Astrocyte (in vitro differentiated cells and primary cell): ENCODE measurements at regions not wholly inside any gene's neighbourhood (a gene's known extent, or its start where the extent isn't known, plus 50 kb on each side); places are given as distances from the start of the nearest gene placed in this dataset.

Experiments
- DNase-seq: peaks from one replicate; pipeline ENCODE4 v3.0.0-alpha.2; 2010; ENCODE audit warnings: low read depth
- FAIRE-seq: peaks from 2 replicates; lab custom pipeline; 2011; peaks lifted over from hg19 to GRCh38; lab: Jason Lieb, UNC
- H2AFZ ChIP-seq: 2 replicates; pipeline ENCODE4 v1.6.0; 2012; ENCODE audit warnings: low read depth, low read length, inconsistent platforms
- H3K27ac ChIP-seq: 2 replicates; pipeline ENCODE4 v1.5.1; 2011; ENCODE audit warnings: low read depth, low read length, inconsistent platforms
- H3K27me3 ChIP-seq: 2 replicates; pipeline ENCODE4 v1.6.0; 2011; ENCODE audit warnings: low read length, inconsistent platforms; ENCODE audit not compliant: insufficient read depth
- H3K36me3 ChIP-seq: 2 replicates; pipeline ENCODE4 v1.5.1; 2011; ENCODE audit warnings: low read length, inconsistent platforms; ENCODE audit not compliant: insufficient read depth
- H3K4me1 ChIP-seq: 2 replicates; pipeline ENCODE4 v1.5.1; 2011; ENCODE audit warnings: low read length, inconsistent platforms; ENCODE audit not compliant: insufficient read depth
- H3K4me2 ChIP-seq: 2 replicates; pipeline ENCODE4 v1.6.0; 2012; ENCODE audit warnings: low read length, inconsistent platforms
- H3K4me3 ChIP-seq: 2 replicates; pipeline ENCODE4 v1.5.1; 2011; ENCODE audit warnings: low read depth, mild to moderate bottlenecking, low read length, inconsistent platforms; ENCODE audit not compliant: insufficient read depth
- H3K79me2 ChIP-seq: 2 replicates; pipeline ENCODE4 v1.6.0; 2012; ENCODE audit warnings: mild to moderate bottlenecking, low read length, inconsistent platforms; ENCODE audit not compliant: insufficient read depth
- H3K9ac ChIP-seq: 2 replicates; pipeline ENCODE4 v1.6.0; 2012; ENCODE audit warnings: mild to moderate bottlenecking, low read length, inconsistent platforms
- H3K9me3 ChIP-seq: 2 replicates; pipeline ENCODE4 v1.5.1; 2012; ENCODE audit warnings: low read depth, mild to moderate bottlenecking, low read length, inconsistent platforms; ENCODE audit not compliant: insufficient read depth
- H4K20me1 ChIP-seq: 2 replicates; pipeline ENCODE4 v1.6.0; 2012; ENCODE audit warnings: low read length, inconsistent platforms; ENCODE audit not compliant: insufficient read depth
- H3K27ac Mint-ChIP-seq: one replicate; pipeline ENCODE4 v1.8.0; 2021; ENCODE audit warnings: mild to moderate bottlenecking, mixed read lengths; ENCODE audit not compliant: unreplicated experiment
- H3K27me3 Mint-ChIP-seq: one replicate; pipeline ENCODE4 v1.8.0; 2021; ENCODE audit warnings: low read depth, mixed read lengths; ENCODE audit not compliant: unreplicated experiment
- H3K36me3 Mint-ChIP-seq: one replicate; pipeline ENCODE4 v1.8.0; 2021; ENCODE audit warnings: low read depth, mixed read lengths; ENCODE audit not compliant: unreplicated experiment
- H3K4me1 Mint-ChIP-seq: one replicate; pipeline ENCODE4 v1.8.0; 2021; ENCODE audit warnings: low read depth, mixed read lengths; ENCODE audit not compliant: unreplicated experiment
- H3K4me3 Mint-ChIP-seq: one replicate; pipeline ENCODE4 v1.8.0; 2021; ENCODE audit warnings: mild to moderate bottlenecking, moderate library complexity, mixed read lengths; ENCODE audit not compliant: unreplicated experiment
- H3K9me3 Mint-ChIP-seq: one replicate; pipeline ENCODE4 v1.8.0; 2021; ENCODE audit warnings: mild to moderate bottlenecking, mixed read lengths; ENCODE audit not compliant: unreplicated experiment
- CTCF ChIP-seq: IDR thresholded peaks from 2 replicates; pipeline ENCODE4 v1.5.1; 2011; ENCODE audit warnings: low read depth, mild to moderate bottlenecking, inconsistent platforms, low read length, moderate library complexity; ENCODE audit not compliant: insufficient read depth
- EZH2 ChIP-seq: IDR thresholded peaks from 2 replicates; pipeline ENCODE4 v1.6.1; 2012; ENCODE audit warnings: mild to moderate bottlenecking, low read length, inconsistent platforms; ENCODE audit not compliant: insufficient read depth

DNA sequence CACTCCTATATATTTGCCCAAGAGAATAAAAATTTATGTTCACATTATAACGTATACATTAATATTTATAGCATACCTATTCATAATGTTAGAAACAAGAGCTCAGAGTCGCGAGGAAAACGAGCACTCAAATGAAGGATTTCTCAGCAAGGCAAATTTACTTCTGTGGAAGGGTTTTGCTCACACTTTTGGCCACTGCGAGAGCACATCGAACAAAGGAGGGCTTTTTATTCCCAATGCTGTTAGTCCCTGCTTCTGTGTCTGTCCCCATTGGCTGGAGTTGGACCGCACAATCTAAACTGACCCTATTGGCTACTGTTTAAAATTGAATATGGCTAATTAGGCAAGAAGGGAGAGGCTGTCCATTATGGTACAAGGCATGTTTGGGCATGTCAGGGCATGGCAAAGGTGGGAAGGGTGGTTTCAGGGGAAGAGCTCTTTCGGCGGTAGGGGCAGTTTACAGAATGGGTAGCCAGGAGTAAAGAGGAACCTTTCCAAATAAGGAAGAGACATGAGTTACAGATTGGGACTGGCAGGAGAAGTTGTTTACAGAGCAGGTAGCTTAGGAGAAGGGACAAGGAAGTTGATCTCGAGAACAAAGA, 702.9 kb downstream of the TRHDE start:
- H3K27ac Mint-ChIP-seq: no peak overlapping the region
- FAIRE-seq: no peak
- Histone ChIP-seq H3K9ac (no peak overlapping the region), H3K27ac (no peak overlapping the region), H3K4me1 (no peaks in the 10 kb centered on the region), H3K9me3 (no peaks in the 10 kb centered on the region), H3K4me3 (no peak overlapping the region), H4K20me1 (no peaks in the 10 kb centered on the region), H3K79me2 (no peaks in the 10 kb centered on the region), H3K4me2 (no peak overlapping the region), H3K27me3 (no peaks in the 10 kb centered on the region), H2AFZ (no peak overlapping the region), H3K36me3 (no peaks in the 10 kb centered on the region)
- H3K9me3 Mint-ChIP-seq: peaks cover 5% of the 10 kb centered on the region
- no peaks in the 10 kb centered on the region for H3K27me3 Mint-ChIP-seq
- H3K4me3 Mint-ChIP-seq: no peak overlapping the region
- no peaks in the 10 kb centered on the region for H3K36me3 Mint-ChIP-seq
- H3K4me1 Mint-ChIP-seq: no peaks in the 10 kb centered on the region
- TF ChIP-seq EZH2 (no peak), CTCF (no peak)
- DNase-seq: no peak

DNA sequence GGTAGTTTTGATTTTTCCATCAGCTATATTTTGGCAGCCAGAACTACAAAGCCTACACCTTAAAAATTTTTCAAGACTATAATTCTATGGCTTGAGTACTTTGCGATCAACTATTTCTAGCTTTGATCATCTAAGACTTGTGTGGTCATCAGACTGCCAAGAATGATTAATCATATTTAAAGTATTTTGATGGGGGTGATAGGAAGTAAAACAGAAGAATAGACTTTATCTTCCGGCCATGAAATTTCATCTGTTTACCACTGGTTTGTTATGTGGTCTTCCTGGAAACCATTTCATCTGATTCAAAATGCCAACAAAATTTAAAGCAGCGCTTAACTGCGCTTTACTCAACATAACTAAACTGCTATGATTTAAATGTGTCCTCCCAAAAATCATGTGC, 706.8 kb downstream of the TRHDE start:
- FAIRE-seq (no peak), DNase-seq (no peak)
- Histone ChIP-seq H3K9ac (no peak overlapping the region), H3K4me1 (no peaks in the 10 kb centered on the region), H2AFZ (no peak overlapping the region), H3K4me3 (no peak overlapping the region), H3K9me3 (no peaks in the 10 kb centered on the region), H3K36me3 (no peaks in the 10 kb centered on the region), H3K27me3 (no peaks in the 10 kb centered on the region), H3K27ac (no peak overlapping the region), H3K79me2 (no peaks in the 10 kb centered on the region), H4K20me1 (no peaks in the 10 kb centered on the region), H3K4me2 (no peak overlapping the region)
- Mint-ChIP-seq H3K4me3 (no peak overlapping the region), H3K27ac (no peak overlapping the region), H3K4me1 (no peaks in the 10 kb centered on the region), H3K36me3 (no peaks in the 10 kb centered on the region), H3K9me3 (peaks cover 5% of the 10 kb centered on the region), H3K27me3 (no peaks in the 10 kb centered on the region)
- no peak for TF ChIP-seq CTCF
- no peak for TF ChIP-seq EZH2

DNA sequence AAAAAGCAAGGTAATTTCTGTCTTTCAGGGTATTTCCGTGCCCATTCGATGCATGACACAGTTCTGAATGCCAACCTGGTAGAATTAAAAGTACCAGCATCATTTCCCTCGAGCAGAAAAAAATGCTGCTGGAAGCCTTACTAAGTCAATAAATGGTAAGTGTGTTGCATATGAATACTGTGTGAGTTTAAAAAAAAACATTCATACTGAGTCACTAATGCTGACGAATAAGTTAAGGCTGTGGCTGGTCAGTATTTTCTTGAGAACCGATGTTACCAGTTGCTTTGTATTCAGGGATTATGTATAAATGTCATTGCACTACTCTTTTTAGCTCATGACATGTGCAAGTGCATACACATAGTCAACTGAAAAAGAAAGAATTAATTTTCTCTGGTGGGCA, 710.2 kb downstream of the TRHDE start:
- H3K9me3 Mint-ChIP-seq: no peaks in the 10 kb centered on the region
- TF ChIP-seq CTCF (no peak), EZH2 (no peak)
- H3K79me2 ChIP-seq: no peaks in the 10 kb centered on the region
- H3K27ac ChIP-seq: no peak overlapping the region
- no peak overlapping the region for H3K4me3 ChIP-seq
- H3K27me3 Mint-ChIP-seq: no peaks in the 10 kb centered on the region
- no peaks in the 10 kb centered on the region for H3K27me3 ChIP-seq
- no peak overlapping the region for H3K4me3 Mint-ChIP-seq
- H4K20me1 ChIP-seq: no peaks in the 10 kb centered on the region
- no peaks in the 10 kb centered on the region for H3K4me1 ChIP-seq
- no peak overlapping the region for H3K27ac Mint-ChIP-seq
- no peak for DNase-seq
- H2AFZ ChIP-seq: no peak overlapping the region
- no peaks in the 10 kb centered on the region for H3K36me3 Mint-ChIP-seq
- H3K9ac ChIP-seq: no peak overlapping the region
- H3K4me2 ChIP-seq: no peak overlapping the region
- H3K36me3 ChIP-seq: no peaks in the 10 kb centered on the region
- H3K9me3 ChIP-seq: no peaks in the 10 kb centered on the region
- no peaks in the 10 kb centered on the region for H3K4me1 Mint-ChIP-seq
- FAIRE-seq: no peak
